ENCODE measurements at regions not wholly inside any gene's neighbourhood (a gene's known extent, or its start where the extent isn't known, plus 50 kb on each side); places are given as distances from the start of the nearest gene placed in this dataset.

DNA sequence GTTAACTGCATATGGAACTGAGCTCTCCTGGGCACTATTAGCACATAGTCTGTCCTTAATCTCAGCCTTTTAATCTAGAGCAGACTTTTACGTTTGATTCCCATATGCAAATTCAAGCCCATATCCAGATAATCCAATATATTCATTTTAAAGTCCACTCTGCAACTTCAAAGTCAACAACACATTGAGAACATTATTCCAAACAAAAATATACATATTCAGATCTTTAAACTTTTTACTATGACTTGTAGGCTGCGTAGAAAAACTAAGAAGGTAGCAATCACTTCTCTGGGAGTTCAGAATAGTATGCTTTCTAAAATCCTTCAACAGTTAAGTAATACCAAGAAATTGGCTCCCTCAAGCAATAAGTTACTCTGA lies 499.4 kb downstream of the SPATA31D1 start:
- TF ChIP-seq ZNF274 (IDR thresholded peaks at IDR 0.05; ENCODE audit: low read depth, low read length) (no peak), YY1 (IDR thresholded peaks at IDR 0.05; ENCODE audit: insufficient read depth, insufficient read length) (no peak)
